ENCODE measurements at regions not wholly inside any gene's neighbourhood (a gene's known extent, or its start where the extent isn't known, plus 50 kb on each side); places are given as distances from the start of the nearest gene placed in this dataset.
"Not testable (repeated sequence)": the region's sequence is repeated elsewhere in the genome, so short reads cannot be mapped to it uniquely, and the experiment has no call there.

- peak; percentile 68 for DNase-seq (ENCODE audit: low spot score)
These were observed 425.4 kb downstream of the RPS24 start for GRCh38 chr10:78458983-78459638.

- DNase-seq (ENCODE audit: low spot score): no peak
These were observed 426.0 kb downstream of the RPS24 start for GRCh38 chr10:78459639-78460037.

- no peak for DNase-seq (ENCODE audit: low spot score)
These were observed 426.5 kb downstream of the RPS24 start for GRCh38 chr10:78460204-78460603.

DNA sequence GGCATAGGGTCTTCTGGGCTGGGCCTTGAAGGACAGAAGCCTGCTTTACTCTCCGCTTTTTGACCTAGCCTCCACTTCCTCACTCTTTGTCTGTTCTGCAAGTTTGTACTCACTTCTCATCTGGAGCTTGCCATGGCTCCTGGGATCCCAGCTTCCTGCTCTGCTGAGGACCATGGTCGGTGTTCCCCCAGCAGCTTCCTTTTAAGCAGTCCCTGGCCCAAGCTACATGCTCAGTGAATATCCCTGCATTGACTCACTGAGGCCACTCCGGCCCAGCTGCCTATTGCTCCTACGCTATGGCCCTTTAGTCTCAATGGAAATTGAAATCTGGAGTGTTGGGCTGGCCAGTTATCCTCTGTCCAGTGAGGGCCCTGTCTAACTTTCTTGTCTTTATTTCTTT, 427.7 kb downstream of the RPS24 start:
- no peak for DNase-seq (ENCODE audit: low spot score)

DNA sequence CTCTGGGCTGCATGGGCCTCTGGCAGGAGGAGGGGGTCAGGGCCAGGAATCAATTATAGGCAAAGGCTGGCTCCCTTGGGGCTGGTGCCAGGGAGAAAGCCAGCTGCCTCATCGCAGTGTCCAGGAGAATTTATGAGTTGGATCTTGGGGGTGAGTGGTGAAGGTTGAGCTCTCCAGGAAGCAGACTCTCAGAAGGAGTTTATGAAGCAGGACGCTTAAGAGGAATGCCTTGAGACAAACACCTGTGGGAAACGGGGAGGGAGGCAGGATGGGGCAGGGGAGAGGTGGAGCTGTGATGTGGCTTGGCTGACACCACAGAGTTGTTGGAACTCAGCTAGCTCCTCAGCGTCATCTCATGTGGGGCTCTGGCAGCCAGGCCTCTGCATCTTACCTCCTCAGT, 428.5 kb downstream of the RPS24 start:
- no peak for DNase-seq (ENCODE audit: low spot score)

DNA sequence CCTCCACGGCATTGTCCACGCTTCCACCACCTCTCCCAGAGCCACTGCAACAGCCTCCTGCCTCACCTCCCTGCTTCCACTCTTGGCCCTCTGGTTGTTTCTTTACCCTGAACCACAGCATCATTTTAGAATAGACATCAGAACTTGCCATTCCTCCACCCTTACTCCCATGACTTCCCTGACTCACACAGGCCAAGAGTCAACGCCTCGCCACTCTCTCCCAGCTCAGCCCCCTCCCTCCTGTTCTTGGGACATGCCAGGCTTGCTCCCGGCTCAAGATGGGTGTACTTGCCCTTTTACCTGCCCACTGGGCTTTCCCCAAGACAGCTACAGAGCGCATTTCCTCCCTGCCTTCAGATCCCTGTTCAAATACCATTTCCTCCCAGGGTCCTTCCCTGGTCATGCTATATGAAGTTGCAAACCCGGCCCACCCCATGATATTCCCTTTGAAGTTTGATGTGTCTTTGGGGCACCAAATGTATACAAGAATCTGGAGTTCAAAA, 429.1 kb downstream of the RPS24 start:
- DNase-seq (ENCODE audit: low spot score): peak; percentile 46

- DNase-seq (ENCODE audit: low spot score): no peak
These were observed 430.6 kb downstream of the RPS24 start for GRCh38 chr10:78464118-78464855.

GRCh38 chr10:78464856-78465267, 431.2 kb downstream of the RPS24 start:
- no peak for DNase-seq (ENCODE audit: low spot score)

DNA sequence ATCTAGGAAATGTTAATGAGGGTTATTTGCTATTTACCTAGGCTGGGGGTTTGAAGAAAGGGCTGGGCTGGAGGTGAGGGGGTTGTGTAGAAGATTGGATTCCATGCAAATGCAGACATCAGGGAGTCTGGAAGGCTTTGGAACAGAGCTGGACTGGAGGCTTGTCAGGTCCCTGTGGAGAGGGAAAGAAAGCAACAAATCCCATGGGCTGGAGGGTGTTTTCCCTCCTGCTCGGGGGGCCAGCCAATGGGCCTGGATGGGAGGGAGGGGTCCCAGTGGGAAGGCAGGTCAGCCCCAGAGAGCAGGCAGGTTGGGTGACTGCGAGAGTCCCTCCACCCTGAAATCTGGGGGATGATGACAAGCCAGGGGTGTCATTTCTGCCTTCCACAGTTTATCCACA, 431.8 kb downstream of the RPS24 start:
- DNase-seq (ENCODE audit: low spot score): no peak

DNA sequence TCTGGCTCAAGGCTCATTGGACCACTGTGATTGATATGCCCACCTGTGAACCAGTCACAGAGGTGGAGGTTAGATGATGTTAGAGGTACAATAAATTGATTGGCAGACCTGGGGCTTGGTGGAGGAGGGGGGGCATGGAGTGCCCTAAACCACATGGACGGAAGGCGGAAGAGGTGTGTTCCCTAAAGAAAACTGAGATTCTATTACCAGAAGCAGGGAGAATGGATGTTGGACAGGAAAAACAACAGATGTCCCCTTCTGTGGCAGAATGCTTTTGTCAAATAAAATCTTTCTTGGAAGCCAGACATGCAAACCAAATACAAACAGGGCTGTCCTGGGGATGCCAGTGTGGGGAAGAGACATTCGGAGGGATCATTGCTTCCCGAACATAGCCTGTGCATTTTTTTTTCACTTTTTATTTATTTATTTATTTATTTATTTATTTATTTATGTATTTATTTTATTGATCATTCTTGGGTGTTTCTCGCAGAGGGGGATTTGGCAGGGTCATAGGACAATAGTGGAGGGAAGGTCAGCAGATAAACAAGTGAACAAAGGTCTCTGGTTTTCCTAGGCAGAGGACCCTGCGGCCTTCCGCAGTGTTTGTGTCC, 433.9 kb downstream of the RPS24 start:
- no peak for DNase-seq (ENCODE audit: low spot score)

DNA sequence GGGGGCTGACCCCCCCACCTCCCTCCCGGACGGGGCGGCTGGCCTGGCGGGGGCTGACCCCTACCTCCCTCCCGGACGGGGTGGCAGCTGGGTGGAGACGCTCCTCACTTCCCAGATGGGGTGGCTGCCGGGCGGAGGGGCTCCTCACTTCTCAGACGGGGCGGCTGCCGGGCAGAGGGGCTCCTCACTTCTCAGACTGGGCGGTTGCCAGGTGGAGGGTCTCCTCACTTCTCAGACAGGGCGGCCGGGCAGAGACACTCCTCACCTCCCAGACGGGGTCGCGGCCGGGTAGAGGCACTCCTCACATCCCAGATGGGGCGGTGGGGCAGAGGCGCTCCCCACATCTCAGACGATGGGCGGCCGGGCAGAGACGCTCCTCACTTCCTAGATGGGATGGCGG, 435.1 kb downstream of the RPS24 start:
- DNase-seq (ENCODE audit: low spot score): not testable (repeated sequence)

- no peak for DNase-seq (ENCODE audit: low spot score)
These were observed 436.8 kb downstream of the RPS24 start for GRCh38 chr10:78470267-78471103.

DNA sequence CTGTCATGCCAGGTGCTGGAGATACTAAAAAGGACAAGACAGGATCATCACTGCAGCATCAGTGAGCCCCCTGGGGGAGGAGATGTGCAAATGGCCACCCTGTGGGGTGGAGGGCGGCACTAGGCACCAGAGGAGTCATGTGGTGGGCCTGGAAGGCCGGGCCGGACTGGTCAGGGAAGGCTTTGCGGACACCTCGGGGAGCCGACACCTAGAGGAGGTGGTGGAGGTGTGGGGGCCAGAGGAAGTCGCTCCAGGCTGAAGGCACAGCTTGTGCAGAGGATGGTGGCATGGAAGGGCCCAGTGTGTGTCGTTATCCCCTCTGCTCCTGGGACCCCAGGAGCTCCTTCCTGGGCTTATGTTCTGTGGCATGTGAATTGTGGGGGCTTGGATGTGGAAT, 437.7 kb downstream of the RPS24 start:
- no peak for DNase-seq (ENCODE audit: low spot score)

DNA sequence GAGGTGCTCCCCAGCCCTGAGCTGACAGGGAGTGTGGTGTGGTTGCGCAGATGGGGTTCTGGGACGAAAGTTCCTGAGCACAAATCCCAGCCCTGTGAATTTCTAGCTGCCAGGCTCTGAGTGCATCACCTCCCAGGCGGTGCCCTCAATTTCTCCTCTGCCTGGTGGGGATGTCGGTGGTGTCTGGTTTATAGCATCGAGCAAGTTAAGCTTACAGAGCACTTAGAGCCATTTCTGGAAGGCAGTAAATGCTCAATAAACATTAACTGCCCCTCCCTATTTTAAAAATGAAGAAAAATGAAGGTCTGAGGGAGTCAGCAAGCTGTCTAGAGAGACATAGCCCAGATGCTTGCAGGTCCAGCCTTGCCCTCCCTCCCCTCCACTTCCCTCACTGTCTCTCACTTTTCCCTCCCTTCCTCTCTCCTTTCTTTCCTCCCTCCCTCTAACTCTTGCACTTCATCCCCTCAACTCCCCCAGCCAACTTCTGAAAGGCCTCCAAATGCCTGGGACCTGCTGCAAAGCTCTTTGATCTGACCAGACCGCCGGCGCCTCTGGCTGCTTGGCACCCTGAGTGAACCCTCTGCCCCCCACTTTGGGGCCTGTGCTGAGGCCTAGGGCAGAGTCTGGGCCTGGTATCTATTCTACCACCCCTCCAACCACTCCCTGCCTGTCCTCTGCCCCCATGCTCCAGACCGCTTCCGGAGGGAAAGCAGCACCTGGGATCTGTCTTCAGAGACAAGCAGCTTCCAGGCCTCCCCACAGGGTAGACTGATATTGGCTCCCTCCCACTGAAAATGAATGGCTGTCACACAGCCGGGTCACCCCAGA, 438.3 kb downstream of the RPS24 start:
- no peak for DNase-seq (ENCODE audit: low spot score)

- no peak for DNase-seq (ENCODE audit: low spot score)
These were observed 438.9 kb downstream of the RPS24 start for GRCh38 chr10:78472551-78472890.

GRCh38 chr10:78473006-78473405, 439.3 kb downstream of the RPS24 start:
- DNase-seq (ENCODE audit: low spot score): no peak

DNA sequence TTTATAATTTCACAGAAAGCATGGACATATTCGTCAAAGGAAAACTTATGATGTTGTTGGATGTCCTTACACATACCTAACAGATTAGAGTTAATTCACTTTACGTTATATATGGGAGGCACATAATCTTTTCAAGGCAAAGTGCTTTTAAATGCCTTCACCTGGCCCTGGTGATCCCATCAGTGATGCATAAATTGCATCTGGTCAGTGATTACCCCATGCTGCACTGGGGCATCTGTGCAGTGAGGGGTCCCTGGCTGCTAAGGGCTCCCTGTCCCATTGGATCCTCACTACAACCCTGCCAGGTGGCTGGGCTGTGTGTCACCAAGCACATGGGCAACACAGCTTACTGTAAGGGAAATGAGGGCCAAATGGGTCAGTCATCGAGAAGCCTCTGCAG, 441.1 kb downstream of the RPS24 start:
- DNase-seq (ENCODE audit: low spot score): no peak

DNA sequence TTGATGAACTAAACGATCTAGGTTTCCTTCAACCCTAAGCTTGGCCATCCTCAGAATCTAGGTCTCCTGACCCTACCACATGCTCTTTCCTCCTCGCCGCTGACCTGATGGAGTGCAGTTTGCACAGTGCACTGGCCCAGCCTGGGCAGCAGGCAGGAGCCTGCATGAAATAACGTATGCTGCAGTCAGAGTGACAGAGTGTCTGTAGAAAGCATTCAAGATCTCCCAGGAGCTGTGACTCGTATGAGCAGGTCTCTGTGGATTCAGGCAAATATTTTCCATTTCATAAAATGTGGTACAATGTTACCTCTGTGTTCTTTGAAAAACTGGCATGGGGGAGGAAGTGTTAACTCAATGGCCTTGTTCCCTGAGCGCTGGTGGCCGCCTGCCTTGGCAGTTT, 441.8 kb downstream of the RPS24 start:
- no peak for DNase-seq (ENCODE audit: low spot score)

DNA sequence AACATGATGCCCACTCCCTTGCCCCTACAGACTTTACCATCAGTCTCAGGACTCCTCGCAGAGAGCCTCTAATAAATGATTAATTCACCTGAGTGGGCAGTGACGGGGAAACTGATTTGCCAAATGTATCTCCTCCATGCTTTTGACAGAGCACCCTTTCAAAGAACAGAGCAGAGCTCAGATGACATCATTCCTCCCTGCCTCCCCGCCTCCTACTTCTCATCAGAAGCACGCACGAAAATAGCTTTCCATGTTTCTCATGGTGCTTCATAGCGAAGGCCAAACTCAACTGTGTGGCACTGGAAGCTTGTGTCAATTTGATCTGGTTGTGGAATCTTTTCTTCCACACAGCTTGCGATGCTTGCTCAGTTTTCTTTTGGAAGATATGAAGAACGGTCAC, 442.5 kb downstream of the RPS24 start:
- no peak for DNase-seq (ENCODE audit: low spot score)

- DNase-seq (ENCODE audit: low spot score): no peak
These were observed 443.2 kb downstream of the RPS24 start for GRCh38 chr10:78476844-78477243.

DNA sequence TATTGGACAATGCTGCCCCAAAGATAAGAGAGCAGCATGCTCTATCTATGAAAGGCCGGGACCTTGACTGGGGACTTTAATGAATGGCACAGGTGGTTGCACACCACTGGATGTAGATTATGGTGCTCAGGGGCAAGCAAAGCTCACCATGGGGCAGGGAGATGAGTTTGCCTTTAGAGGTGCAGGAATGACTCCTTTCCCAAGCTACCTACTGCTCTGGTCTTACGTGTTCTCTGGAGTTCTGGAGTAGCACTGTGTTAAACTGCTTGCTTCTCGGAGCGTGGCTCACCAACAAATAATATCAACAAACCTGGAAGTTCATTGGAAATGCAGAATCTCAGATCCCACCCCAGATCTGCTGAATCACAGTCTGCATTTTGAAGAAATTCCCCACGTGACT, 445.3 kb downstream of the RPS24 start:
- no peak for DNase-seq (ENCODE audit: low spot score)

GRCh38 chr10:78479467-78479866, 445.8 kb downstream of the RPS24 start:
- DNase-seq (ENCODE audit: low spot score): no peak
